Choroid plexus epithelial cell (primary cell): ENCODE measurements at regions not wholly inside any gene's neighbourhood (a gene's known extent, or its start where the extent isn't known, plus 50 kb on each side); places are given as distances from the start of the nearest gene placed in this dataset.

Experiments
- DNase-seq: peaks from one replicate; pipeline ENCODE4 v3.0.0-alpha.2; 2010; ENCODE audit warnings: low read depth
- H3K4me3 ChIP-seq: 2 replicates; pipeline ENCODE4 v1.5.1; 2011; ENCODE audit warnings: low read depth, mild to moderate bottlenecking, control low read depth, low read length, moderate library complexity
- CTCF ChIP-seq: conservative IDR thresholded peaks from 2 replicates; pipeline ENCODE4 v1.5.1; 2011; ENCODE audit warnings: low read depth, mild to moderate bottlenecking, control low read depth, inconsistent platforms, low read length, moderate library complexity

GRCh38 chr5:69000949-69001348 lies 92.9 kb upstream of the SLC30A5 start:
- no peak overlapping the region for H3K4me3 ChIP-seq
- TF ChIP-seq CTCF, result no peak
- no peak for DNase-seq

GRCh38 chr5:69001627-69002026 lies 92.2 kb upstream of the SLC30A5 start:
- H3K4me3 ChIP-seq, result no peak overlapping the region
- no peak for TF ChIP-seq CTCF
- no peak for DNase-seq

DNA sequence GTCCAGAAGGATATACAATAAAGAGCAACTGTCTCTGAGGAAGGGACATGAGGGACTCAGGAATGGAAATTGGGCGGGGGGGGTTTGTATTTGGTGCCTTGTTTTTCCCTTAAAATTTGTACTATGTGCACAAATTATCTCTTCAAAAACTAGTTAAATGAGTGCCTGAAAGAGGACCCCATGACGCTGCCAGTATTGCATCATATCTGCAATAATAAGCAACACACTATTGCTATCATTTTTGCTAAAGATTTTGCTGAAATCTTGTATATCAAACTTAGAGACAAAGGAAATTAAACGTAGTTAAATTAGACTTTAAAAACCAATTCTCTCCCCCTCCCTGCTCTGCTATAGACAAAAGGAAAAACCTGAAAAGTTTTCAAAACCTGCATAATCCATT lies 89.7 kb upstream of the SLC30A5 start:
- no peak overlapping the region for H3K4me3 ChIP-seq
- DNase-seq, result no peak
- TF ChIP-seq CTCF, result no peak

DNA sequence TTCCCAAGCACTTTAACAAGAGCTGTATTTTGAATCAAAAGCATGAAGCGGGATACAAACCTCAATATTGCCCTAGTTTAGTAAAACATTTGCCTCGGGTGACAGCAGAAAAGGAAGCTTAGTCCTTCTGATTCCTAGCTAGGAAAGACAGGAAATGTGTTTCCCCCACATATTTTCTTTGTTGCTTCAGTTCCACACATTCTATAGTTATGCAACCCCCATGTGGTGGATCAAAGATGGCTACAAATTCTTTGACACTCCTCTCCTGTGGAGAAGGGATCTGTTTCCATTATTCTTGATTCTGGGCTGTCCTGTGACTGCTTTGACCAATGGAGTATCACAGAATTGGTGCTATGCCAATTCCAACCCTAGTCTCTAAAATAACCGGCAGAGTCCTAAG lies 89.1 kb upstream of the SLC30A5 start:
- TF ChIP-seq CTCF, result no peak
- peak; percentile 8 for DNase-seq
- no peak overlapping the region for H3K4me3 ChIP-seq

DNA sequence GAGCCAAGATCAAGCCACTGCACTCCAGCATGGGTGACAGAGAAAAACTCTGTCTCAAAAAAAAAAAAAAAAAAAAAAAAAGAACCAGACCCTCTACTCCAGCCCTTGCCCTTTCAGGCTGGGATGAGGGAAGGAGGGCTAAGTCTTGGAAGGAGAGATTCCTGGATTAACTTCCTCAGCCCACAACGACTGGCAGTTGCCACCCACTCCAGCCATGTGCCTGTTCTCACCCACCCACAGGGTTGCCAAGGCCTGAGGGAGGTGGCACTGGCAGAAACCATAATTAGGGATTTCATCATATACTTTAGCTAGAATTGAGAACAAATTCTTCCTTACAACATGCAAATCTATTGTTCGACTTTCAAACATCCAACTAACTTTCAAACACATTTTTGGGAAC lies 87.8 kb upstream of the SLC30A5 start:
- DNase-seq, result no peak
- H3K4me3 ChIP-seq, result no peak overlapping the region
- no peak for TF ChIP-seq CTCF

DNA sequence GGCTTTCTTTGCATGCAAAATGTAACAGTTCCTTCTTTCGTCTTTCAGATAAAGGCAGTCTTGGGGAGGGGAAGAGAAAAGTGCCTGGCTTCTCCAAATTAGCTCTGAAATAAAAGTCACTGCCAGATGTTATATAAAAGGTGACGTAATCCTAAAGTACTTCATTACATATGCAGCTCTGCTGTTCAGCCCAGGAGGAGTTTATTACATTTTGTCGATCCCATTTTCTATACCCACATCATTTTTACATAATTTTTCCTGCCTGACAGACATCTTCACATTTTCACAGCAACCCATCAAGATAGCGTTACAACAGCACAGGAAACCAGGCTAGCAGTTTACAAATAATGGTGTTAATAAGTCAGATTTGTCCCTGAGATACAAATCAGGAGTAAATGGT lies 86.7 kb upstream of the SLC30A5 start:
- no peak for TF ChIP-seq CTCF
- H3K4me3 ChIP-seq, result no peak overlapping the region
- DNase-seq, result no peak

DNA sequence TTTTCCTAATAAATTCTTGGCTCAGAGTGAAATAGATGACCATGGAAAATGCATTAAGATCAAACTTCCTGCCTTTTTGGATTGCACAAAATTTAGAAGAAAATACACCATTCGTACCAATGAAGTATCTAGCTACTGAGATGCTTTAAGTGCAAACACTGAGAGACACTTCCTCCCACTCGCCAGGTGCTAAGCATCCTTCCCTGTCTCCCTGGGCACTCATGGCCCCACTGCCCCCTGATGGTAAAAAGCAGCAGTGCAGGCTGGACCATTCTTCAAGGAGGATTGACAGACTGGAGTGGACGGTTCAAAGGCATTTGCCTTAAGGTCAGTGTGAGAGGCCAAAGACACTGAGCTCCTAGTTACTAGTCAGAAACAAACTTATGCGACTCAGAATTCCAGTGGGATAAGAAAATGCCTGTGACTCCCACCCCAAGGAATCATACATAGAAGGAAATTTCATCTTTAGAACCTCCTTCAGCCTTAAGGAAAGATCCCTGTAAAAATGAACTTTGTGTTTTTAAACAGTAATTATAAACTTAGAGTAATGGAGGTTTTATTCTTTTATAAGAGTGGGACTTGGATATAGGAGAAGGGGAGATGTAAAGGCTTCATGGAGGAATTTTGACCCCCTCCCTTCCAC lies 86.0 kb upstream of the SLC30A5 start:
- TF ChIP-seq CTCF, result peak; percentile 96
- H3K4me3 ChIP-seq, result no peak overlapping the region
- peak; percentile 72 for DNase-seq
